ENCODE measurements at regions not wholly inside any gene's neighbourhood (a gene's known extent, or its start where the extent isn't known, plus 50 kb on each side); places are given as distances from the start of the nearest gene placed in this dataset.
A peak's percentile ranks its signal among the peaks of the same experiment; 100 is the strongest.

- DNase-seq (ENCODE audit: low read depth in 4 of 4, low spot score in 2 of 4) = no peak
These were observed 301.6 kb downstream of the HLX start for GRCh38 chr1:221180704-221181368.

- DNase-seq (ENCODE audit: low read depth in 4 of 4, low spot score in 2 of 4) = no peak
These were observed 303.7 kb downstream of the HLX start for GRCh38 chr1:221182791-221183533.

- DNase-seq (ENCODE audit: low read depth in 4 of 4, low spot score in 2 of 4) = no peak
These were observed 305.0 kb downstream of the HLX start for GRCh38 chr1:221184131-221184794.

- DNase-seq (ENCODE audit: low read depth in 4 of 4, low spot score in 2 of 4) = no peak
These were observed 307.9 kb downstream of the HLX start for GRCh38 chr1:221187174-221187573.

GRCh38 chr1:221188458-221188857 is 309.2 kb downstream of the HLX start:
- DNase-seq (ENCODE audit: low read depth in 4 of 4, low spot score in 2 of 4) = no peak

GRCh38 chr1:221190249-221190648 is 311.0 kb downstream of the HLX start:
- no peak for DNase-seq (ENCODE audit: low read depth in 4 of 4, low spot score in 2 of 4)

GRCh38 chr1:221192055-221192454 is 312.8 kb downstream of the HLX start:
- no peak for DNase-seq (ENCODE audit: low read depth in 4 of 4, low spot score in 2 of 4)

- DNase-seq (ENCODE audit: low read depth in 4 of 4, low spot score in 2 of 4) = no peak
These were observed 321.2 kb downstream of the HLX start for GRCh38 chr1:221200464-221200863.

- DNase-seq (ENCODE audit: low read depth in 4 of 4, low spot score in 2 of 4) = no peak
These were observed 322.5 kb downstream of the HLX start for GRCh38 chr1:221201773-221202172.

GRCh38 chr1:221203224-221204054 is 324.2 kb downstream of the HLX start:
- DNase-seq (ENCODE audit: low read depth in 4 of 4, low spot score in 2 of 4) = peak in 3 of 4 donors; percentile 34 to 75 (median 36)

GRCh38 chr1:221204055-221204833 is 325.0 kb downstream of the HLX start:
- no peak for DNase-seq (ENCODE audit: low read depth in 4 of 4, low spot score in 2 of 4)

GRCh38 chr1:221206076-221206475 is 326.8 kb downstream of the HLX start:
- no peak for DNase-seq (ENCODE audit: low read depth in 4 of 4, low spot score in 2 of 4)

- DNase-seq (ENCODE audit: low read depth in 4 of 4, low spot score in 2 of 4) = no peak
These were observed 333.7 kb downstream of the HLX start for GRCh38 chr1:221212926-221213325.

- DNase-seq (ENCODE audit: low read depth in 4 of 4, low spot score in 2 of 4) = no peak
These were observed 337.8 kb downstream of the HLX start for GRCh38 chr1:221217029-221217428.

GRCh38 chr1:221223281-221223680 is 344.0 kb downstream of the HLX start:
- no peak for DNase-seq (ENCODE audit: low read depth in 4 of 4, low spot score in 2 of 4)

GRCh38 chr1:221227460-221227859 is 348.2 kb downstream of the HLX start:
- DNase-seq (ENCODE audit: low read depth in 4 of 4, low spot score in 2 of 4) = no peak

- no peak for DNase-seq (ENCODE audit: low read depth in 4 of 4, low spot score in 2 of 4)
These were observed 348.7 kb downstream of the HLX start for GRCh38 chr1:221227872-221228337.

- DNase-seq (ENCODE audit: low read depth in 4 of 4, low spot score in 2 of 4) = no peak
These were observed 349.4 kb downstream of the HLX start for GRCh38 chr1:221228594-221228993.

- DNase-seq (ENCODE audit: low read depth in 4 of 4, low spot score in 2 of 4) = no peak
These were observed 351.4 kb downstream of the HLX start for GRCh38 chr1:221230605-221231004.

GRCh38 chr1:221234791-221235190 is 355.5 kb downstream of the HLX start:
- no peak for DNase-seq (ENCODE audit: low read depth in 4 of 4, low spot score in 2 of 4)

Data from left renal cortex interstitium (tissue), 4 donors.